ENCODE measurements at regions not wholly inside any gene's neighbourhood (a gene's known extent, or its start where the extent isn't known, plus 50 kb on each side); places are given as distances from the start of the nearest gene placed in this dataset.

- no peak for TF ChIP-seq GATA2 (IDR thresholded peaks at IDR 0.05; ENCODE audit: low read depth, low read length)
- no peak for TF ChIP-seq GATA3 (IDR thresholded peaks at IDR 0.05; ENCODE audit: low read depth, low read length)
These were observed 134.1 kb downstream of the KATNIP start for GRCh38 chr16:27684047-27684446.
